NCI-H460 (cell line): ENCODE measurements at regions not wholly inside any gene's neighbourhood (a gene's known extent, or its start where the extent isn't known, plus 50 kb on each side); places are given as distances from the start of the nearest gene placed in this dataset.
"Not testable (repeated sequence)": the region's sequence is repeated elsewhere in the genome, so short reads cannot be mapped to it uniquely, and the experiment has no call there.

Experiments used
- DNase-seq: peaks from one replicate; pipeline ENCODE4 v3.0.0-alpha.2; 2016; ENCODE audit warnings: low read depth; ENCODE audit errors: extremely low read depth

GRCh38 chr11:82080160-82080559 is 653.5 kb downstream of the FAM181B start:
- DNase-seq, result no peak

DNA sequence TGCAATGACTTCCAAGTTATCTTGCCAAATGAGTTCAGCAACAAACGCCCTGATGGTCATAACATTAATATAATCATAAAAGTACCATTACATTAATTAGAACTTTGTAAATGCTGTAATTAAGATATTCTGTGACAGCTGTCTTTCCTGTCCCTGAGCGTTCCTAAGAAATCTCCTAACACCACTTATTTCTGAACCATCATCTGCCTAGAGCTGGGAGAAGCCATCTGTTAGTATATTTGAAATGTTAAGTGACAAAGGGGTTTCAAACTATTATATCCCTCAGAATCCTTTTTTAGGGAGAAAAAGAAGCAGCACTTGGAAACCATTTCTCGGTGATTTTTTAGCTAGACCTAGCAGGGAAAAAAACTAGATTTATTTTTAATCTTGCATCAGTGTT is 657.5 kb downstream of the FAM181B start:
- no peak for DNase-seq

- DNase-seq, result no peak
Measured at GRCh38 chr11:82059505-82059904, 674.2 kb downstream of the FAM181B start.

GRCh38 chr11:82056450-82056849 is 677.2 kb downstream of the FAM181B start:
- DNase-seq, result no peak

GRCh38 chr11:82049199-82049598 is 684.5 kb downstream of the FAM181B start:
- DNase-seq, result no peak

DNA sequence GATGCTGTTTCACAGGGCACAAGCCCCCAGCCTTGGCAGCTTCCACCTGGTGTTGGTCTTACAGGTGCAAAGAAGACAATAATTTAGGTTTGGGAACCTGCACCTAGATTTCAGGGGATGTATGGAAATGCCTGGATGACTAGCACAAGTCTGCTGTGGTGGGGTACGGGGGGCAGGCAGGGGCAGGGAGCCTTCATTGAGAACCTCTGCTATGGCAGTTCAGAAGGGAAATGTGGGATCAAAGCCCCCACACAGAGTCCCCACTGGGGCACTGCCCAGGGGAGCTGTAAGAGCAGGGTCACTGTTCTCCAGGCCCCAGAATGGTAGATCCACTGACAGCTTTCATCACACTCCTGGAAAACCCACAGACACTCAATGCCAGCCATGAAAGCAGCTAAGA is 686.5 kb downstream of the FAM181B start:
- no peak for DNase-seq

GRCh38 chr11:82046778-82047177 is 686.9 kb downstream of the FAM181B start:
- DNase-seq, result no peak

- DNase-seq, result no peak
Measured at GRCh38 chr11:82045748-82046457, 687.8 kb downstream of the FAM181B start.

- DNase-seq, result no peak
Measured at GRCh38 chr11:82043316-82043715, 690.3 kb downstream of the FAM181B start.

GRCh38 chr11:82041764-82042163 is 691.9 kb downstream of the FAM181B start:
- no peak for DNase-seq

DNA sequence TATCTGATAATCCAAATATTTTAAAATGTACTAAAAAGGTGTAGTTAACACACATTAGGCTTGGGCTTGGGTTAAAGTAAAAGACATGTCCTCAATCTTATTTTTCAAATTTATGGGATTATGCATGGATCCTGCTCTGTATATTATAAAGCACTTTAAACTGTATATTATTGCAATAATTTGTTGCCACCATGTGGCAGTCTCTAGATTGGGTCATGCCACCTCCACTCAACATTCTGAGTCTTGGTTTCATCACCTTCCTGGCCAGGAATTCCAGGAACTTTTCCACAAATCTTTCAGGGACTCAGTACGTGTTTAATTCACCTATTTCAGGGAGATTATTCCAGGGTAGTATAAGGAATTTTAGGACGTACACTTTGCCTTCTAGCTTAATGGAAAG is 695.5 kb downstream of the FAM181B start:
- DNase-seq, result no peak

GRCh38 chr11:82034527-82034926 is 699.1 kb downstream of the FAM181B start:
- DNase-seq, result no peak

DNA sequence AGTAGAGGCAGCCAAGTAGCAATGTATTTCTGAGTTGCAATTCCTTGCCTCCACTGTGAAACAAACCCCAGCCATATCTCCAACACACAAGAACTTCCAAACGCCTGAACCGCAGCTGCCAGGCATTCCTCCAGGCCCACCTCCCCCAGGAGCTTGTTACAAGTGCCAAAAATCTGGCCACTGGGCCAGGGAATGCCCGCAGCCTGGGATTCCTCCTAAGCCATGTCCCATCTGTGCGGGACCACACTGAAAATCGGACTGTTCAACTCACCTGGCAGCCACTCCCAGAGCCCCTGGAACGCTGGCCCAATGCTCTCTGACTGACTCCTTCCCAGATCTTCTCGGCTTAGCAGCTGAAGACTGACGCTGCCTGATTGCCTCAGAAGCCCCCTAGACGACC is 706.3 kb downstream of the FAM181B start:
- not testable (repeated sequence) for DNase-seq

- DNase-seq, result no peak
Measured at GRCh38 chr11:82024760-82025159, 708.9 kb downstream of the FAM181B start.

DNA sequence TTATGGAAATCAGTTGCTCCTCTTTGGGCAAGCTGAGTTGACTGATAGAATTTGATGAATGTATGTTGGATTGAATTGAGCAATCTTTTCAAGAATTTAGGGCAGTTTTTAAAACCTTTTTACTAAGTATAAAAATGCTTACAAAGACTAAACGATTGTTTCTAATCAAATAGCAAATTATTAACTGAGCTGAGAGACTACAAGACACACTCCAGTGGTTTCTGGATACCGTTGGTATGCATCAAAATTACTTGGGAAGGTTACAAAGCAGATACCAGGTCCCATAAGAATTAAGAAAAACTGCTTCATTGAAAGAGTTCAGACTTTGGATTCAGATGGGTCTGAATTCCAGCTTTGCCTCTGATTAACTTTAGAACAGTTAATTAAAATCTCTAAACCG is 721.4 kb downstream of the FAM181B start:
- DNase-seq, result no peak

GRCh38 chr11:82009133-82009532 is 724.5 kb downstream of the FAM181B start:
- no peak for DNase-seq

DNA sequence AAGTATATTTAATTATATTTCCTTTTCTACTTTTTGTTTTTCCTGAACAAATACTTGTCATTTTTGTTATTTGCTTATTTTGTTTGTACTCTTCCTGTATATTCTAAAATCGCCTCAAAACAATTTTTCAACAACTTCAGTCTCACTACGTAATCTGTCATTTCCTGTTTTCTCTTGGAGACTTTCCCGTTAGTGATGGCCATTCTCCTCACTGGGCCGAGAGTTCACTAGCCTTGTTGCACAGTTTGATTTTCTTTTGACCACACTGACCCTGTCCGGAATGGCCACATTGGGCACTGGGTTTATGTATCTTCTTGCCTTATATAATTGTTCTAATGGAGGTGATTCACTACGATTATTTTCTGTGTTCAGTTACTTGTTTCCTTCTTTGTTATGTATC is 726.1 kb downstream of the FAM181B start:
- DNase-seq, result no peak

- DNase-seq, result no peak
Measured at GRCh38 chr11:82004537-82005213, 729.0 kb downstream of the FAM181B start.

DNA sequence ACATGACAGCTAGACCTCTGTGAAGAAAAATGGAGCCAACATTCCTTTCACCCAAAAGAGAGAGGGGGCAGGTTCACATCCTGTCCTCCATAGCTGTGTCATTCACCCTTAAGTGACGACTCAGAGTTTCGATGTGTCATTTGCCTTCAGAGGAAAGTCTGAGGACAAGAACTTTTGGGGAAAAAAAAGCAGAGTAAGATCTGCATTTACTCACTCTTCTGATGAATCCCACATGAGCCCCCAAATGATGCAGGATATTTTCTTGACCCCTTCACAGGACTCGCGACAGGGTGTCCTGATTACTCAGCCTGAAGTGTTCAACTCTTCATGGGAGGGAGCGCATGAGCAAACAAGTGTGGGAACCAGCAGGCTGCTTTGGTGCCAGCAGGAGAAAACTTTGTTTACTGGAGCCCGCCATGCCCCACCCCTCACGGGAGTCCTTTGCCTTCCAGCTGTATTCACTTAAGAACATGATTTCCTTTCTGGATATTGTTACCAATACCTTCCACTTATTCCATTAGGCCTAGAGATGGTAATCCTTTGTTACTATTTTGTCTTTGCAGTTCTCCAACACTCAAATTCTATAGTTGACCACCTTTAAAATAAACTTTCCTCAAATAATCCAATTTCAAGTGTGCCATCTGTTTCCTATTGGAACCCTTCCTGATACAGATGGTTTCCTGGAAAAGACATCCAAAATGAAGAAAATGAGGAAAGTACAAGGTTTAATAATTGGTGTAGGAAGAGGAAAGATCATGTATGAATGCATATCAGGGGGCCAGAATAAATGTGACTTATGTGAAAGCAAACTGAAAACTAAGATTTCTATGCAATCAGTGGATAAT is 729.8 kb downstream of the FAM181B start:
- DNase-seq, result no peak

- no peak for DNase-seq
Measured at GRCh38 chr11:82003024-82003423, 730.6 kb downstream of the FAM181B start.

- no peak for DNase-seq
Measured at GRCh38 chr11:81995889-81996288, 737.8 kb downstream of the FAM181B start.

DNA sequence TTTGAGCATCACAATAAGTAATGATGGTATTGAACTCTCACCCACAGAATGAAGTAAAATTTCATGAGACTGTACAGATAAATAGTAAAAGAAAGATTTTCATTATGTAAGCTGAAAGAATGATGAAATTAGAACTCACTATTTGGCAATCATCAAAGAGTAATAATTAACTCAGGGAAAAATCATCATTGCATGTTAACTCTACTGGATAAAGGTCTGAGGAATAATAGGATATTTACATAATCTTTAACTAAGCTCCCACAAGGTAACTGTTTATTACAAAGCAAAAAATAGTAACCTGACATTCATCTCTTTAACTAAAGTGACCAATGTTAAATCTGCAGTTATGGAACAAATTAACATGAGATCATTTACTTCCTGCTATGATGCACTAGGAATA is 739.9 kb downstream of the FAM181B start:
- no peak for DNase-seq
